ENCODE measurements at regions not wholly inside any gene's neighbourhood (a gene's known extent, or its start where the extent isn't known, plus 50 kb on each side); places are given as distances from the start of the nearest gene placed in this dataset.

DNA sequence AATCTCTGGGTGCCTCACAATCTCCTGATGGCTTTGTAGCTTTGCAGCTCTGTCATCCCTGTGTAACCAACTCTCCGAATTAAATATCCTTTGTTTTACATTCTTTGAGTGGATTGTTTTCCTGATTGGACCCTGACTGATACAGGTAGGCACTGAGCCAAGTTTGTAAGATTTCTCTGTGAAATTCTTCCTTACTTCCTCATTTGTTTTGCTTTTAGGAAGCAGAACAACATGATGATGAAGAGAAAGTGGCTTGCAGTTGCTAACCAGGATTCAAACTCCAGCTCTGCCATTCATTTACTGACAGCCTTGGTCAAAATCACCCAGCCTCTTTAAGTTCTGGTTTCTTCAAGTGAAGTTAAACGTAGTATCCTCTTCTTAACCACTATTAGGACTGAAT lies 452.3 kb downstream of the OMA1 start:
- no peak overlapping the region for H3K4me3 ChIP-seq (replicated peaks in 1 of 3; ENCODE audit: low read depth in 2 of 3, low read length in 3 of 3)
- H3K27ac Mint-ChIP-seq: no peak overlapping the region
- H3K9me3 Mint-ChIP-seq: peaks cover 0 to 2% (median 0%) of the 10 kb centered on the region in 7 donors
- no peak overlapping the region for H3K27ac ChIP-seq (ENCODE audit: low read depth in 1 of 2, low read length in 2 of 2)
- WGBS (ENCODE audit: insufficient coverage): no CpG with 5 or more reads among the region's 2 CpGs
- DNase-seq: no peak
- TF ChIP-seq, protein P1, sequence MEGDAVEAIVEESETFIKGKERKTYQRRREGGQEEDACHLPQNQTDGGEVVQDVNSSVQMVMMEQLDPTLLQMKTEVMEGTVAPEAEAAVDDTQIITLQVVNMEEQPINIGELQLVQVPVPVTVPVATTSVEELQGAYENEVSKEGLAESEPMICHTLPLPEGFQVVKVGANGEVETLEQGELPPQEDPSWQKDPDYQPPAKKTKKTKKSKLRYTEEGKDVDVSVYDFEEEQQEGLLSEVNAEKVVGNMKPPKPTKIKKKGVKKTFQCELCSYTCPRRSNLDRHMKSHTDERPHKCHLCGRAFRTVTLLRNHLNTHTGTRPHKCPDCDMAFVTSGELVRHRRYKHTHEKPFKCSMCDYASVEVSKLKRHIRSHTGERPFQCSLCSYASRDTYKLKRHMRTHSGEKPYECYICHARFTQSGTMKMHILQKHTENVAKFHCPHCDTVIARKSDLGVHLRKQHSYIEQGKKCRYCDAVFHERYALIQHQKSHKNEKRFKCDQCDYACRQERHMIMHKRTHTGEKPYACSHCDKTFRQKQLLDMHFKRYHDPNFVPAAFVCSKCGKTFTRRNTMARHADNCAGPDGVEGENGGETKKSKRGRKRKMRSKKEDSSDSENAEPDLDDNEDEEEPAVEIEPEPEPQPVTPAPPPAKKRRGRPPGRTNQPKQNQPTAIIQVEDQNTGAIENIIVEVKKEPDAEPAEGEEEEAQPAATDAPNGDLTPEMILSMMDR (IDR thresholded peaks at IDR 0.05): no peak
- H3K4me1 ChIP-seq (ENCODE audit: control insufficient read depth in 1 of 2, insufficient read depth in 2 of 2, low read length in 2 of 2): no peaks in the 10 kb centered on the region
- no peak overlapping the region for H3K4me3 Mint-ChIP-seq
- H3K9me3 ChIP-seq (replicated peaks in 1 of 2; ENCODE audit: control insufficient read depth in 1 of 2, insufficient read depth in 1 of 2, low read length in 2 of 2): no peaks in the 10 kb centered on the region
- H3K4me1 Mint-ChIP-seq: no peaks in the 10 kb centered on the region
- H3K4me2 ChIP-seq (replicated peaks; ENCODE audit: extremely low read depth, low read length, poor library complexity, severe bottlenecking): no peak overlapping the region
- H2AFZ ChIP-seq (ENCODE audit: insufficient read depth, low read depth, low read length, poor library complexity, severe bottlenecking): no peak overlapping the region
- H3K27me3 ChIP-seq (ENCODE audit: control insufficient read depth in 2 of 2, insufficient read depth in 2 of 2, low read length in 2 of 2): no peaks in the 10 kb centered on the region
- intact Hi-C loops (cut with micrococcal nuclease): no loop called here
- H3K27me3 Mint-ChIP-seq (ENCODE audit: low read depth in 3 of 3): peaks cover 0 to 4% (median 0%) of the 10 kb centered on the region in 3 donors
- no peaks in the 10 kb centered on the region for H3K36me3 Mint-ChIP-seq
- H4K20me1 ChIP-seq (ENCODE audit: insufficient read depth, low read length): no peaks in the 10 kb centered on the region
- H3K79me2 ChIP-seq (ENCODE audit: insufficient read depth, low read length): no peaks in the 10 kb centered on the region
- no peak overlapping the region for H3K9ac ChIP-seq (ENCODE audit: insufficient read depth, low read length, poor library complexity, severe bottlenecking)
- H3K36me3 ChIP-seq (replicated peaks in 1 of 2; ENCODE audit: control insufficient read depth in 1 of 2, insufficient read depth in 2 of 2, low read length in 2 of 2): no peaks in the 10 kb centered on the region

DNA sequence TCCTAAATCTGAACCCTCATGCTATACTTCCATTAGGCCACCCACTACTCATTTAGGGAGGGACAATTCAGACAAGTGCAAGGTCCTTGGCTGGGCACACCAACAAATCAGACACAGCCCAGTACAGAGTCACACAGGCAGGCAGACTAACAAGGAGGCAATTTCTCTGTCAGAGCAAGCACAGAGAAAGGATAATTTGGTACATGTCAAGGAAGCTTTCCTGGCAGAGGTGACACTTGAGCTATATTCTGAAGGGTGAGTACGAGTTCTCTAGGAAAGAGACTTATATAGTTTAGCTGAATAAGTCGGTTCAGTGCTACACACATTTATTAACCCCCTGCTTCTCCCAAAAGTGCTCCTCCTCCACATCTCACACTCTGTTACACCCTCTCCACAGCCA lies 455.9 kb downstream of the OMA1 start:
- Mint-ChIP-seq H3K36me3 (no peaks in the 10 kb centered on the region), H3K4me1 (no peaks in the 10 kb centered on the region), H3K27ac (no peak overlapping the region), H3K4me3 (no peak overlapping the region), H3K9me3 (peaks cover 0 to 3% (median 0%) of the 10 kb centered on the region in 7 donors), H3K27me3 (ENCODE audit: low read depth in 3 of 3) (peaks cover 0 to 4% (median 0%) of the 10 kb centered on the region in 3 donors)
- TF ChIP-seq, protein P1 (IDR thresholded peaks at IDR 0.05): no peak
- Histone ChIP-seq H2AFZ (ENCODE audit: insufficient read depth, low read depth, low read length, poor library complexity, severe bottlenecking) (no peak overlapping the region), H3K4me1 (ENCODE audit: control insufficient read depth in 1 of 2, insufficient read depth in 2 of 2, low read length in 2 of 2) (no peaks in the 10 kb centered on the region), H3K36me3 (replicated peaks in 1 of 2; ENCODE audit: control insufficient read depth in 1 of 2, insufficient read depth in 2 of 2, low read length in 2 of 2) (no peaks in the 10 kb centered on the region), H3K9ac (ENCODE audit: insufficient read depth, low read length, poor library complexity, severe bottlenecking) (no peak overlapping the region), H3K4me2 (replicated peaks; ENCODE audit: extremely low read depth, low read length, poor library complexity, severe bottlenecking) (no peak overlapping the region), H3K79me2 (ENCODE audit: insufficient read depth, low read length) (no peaks in the 10 kb centered on the region), H3K4me3 (replicated peaks in 1 of 3; ENCODE audit: low read depth in 2 of 3, low read length in 3 of 3) (no peak overlapping the region), H3K27me3 (ENCODE audit: control insufficient read depth in 2 of 2, insufficient read depth in 2 of 2, low read length in 2 of 2) (no peaks in the 10 kb centered on the region), H3K27ac (ENCODE audit: low read depth in 1 of 2, low read length in 2 of 2) (no peak overlapping the region), H3K9me3 (replicated peaks in 1 of 2; ENCODE audit: control insufficient read depth in 1 of 2, insufficient read depth in 1 of 2, low read length in 2 of 2) (no peaks in the 10 kb centered on the region), H4K20me1 (ENCODE audit: insufficient read depth, low read length) (no peaks in the 10 kb centered on the region)
- 0% methylated on average over 1 of the region's 2 CpGs for WGBS (ENCODE audit: insufficient coverage)
- intact Hi-C loops (cut with micrococcal nuclease): no loop called here
- DNase-seq: no peak
